Liver (tissue), 8 donors: ENCODE measurements at regions not wholly inside any gene's neighbourhood (a gene's known extent, or its start where the extent isn't known, plus 50 kb on each side); places are given as distances from the start of the nearest gene placed in this dataset.

Experiments used
- DNase-seq: peaks from one replicate; pipeline ENCODE4 v3.0.0-alpha.2; 2017; ENCODE audit warnings: low spot score
- H3K27ac ChIP-seq, 2 donors: one replicate each; pipeline ENCODE4 v1.7.0; 2013; ENCODE audit warnings: inconsistent platforms in 2 of 2, low read length in 2 of 2, control low read depth in 1 of 2, low read depth in 1 of 2, mild to moderate bottlenecking in 1 of 2
- H3K27me3 ChIP-seq, 4 donors: one replicate each; pipeline versions ENCODE4 v1.6.1 to v1.7.0; 2013; ENCODE audit warnings: low read length in 3 of 4, inconsistent platforms in 1 of 4, mild to moderate bottlenecking in 1 of 4, moderate library complexity in 1 of 4; ENCODE audit not compliant: control insufficient read depth in 4 of 4, insufficient read depth in 4 of 4
- H3K36me3 ChIP-seq, 4 donors: one replicate each; pipeline versions ENCODE4 v1.6.1 to v1.7.0; 2013; ENCODE audit warnings: low read length in 3 of 4, mild to moderate bottlenecking in 3 of 4, low read depth in 1 of 4, moderate library complexity in 1 of 4; ENCODE audit not compliant: control insufficient read depth in 4 of 4, insufficient read depth in 3 of 4
- H3K4me1 ChIP-seq, 4 donors: one replicate each; pipeline versions ENCODE4 v1.6.1 to v1.7.0; 2013; ENCODE audit warnings: low read length in 3 of 4, mild to moderate bottlenecking in 3 of 4, moderate library complexity in 1 of 4; ENCODE audit not compliant: control insufficient read depth in 4 of 4, insufficient read depth in 4 of 4
- H3K4me3 ChIP-seq, 3 donors: one replicate each; pipeline versions ENCODE4 v1.6.1 to v1.7.0; 2013; ENCODE audit warnings: low read length in 3 of 3, control low read depth in 1 of 3, low read depth in 1 of 3, mild to moderate bottlenecking in 1 of 3
- H3K9ac ChIP-seq, 2 donors: one replicate each; pipeline ENCODE4 v1.7.0; 2013; ENCODE audit warnings: low read length in 2 of 2, mild to moderate bottlenecking in 2 of 2, moderate library complexity in 2 of 2, control low read depth in 1 of 2, low read depth in 1 of 2
- H3K9me3 ChIP-seq, 4 donors: one replicate each; pipeline versions ENCODE4 v1.6.1 to v1.7.0; 2013; ENCODE audit warnings: low read length in 3 of 4; ENCODE audit not compliant: control insufficient read depth in 4 of 4
- ATF3 ChIP-seq: IDR thresholded peaks from 2 replicates; pipeline ENCODE4 v1.6.1; 2016; ENCODE audit warnings: antibody characterized with exemption
- CTCF ChIP-seq: fragments of 150-350 bp; IDR thresholded peaks from 2 replicates; pipeline ENCODE4 v1.5.1; 2017; ENCODE audit warnings: improper control_type of control experiment, low read depth, low read length; ENCODE audit not compliant: missing input control
- EGR1 ChIP-seq, 2 donors: IDR thresholded peaks; 2 replicates each; pipeline ENCODE4 v1.6.1; 2016 to 2018; ENCODE audit warnings: antibody characterized with exemption in 2 of 2, low read depth in 2 of 2
- FOXA2 ChIP-seq: IDR thresholded peaks from 2 replicates; pipeline ENCODE4 v1.6.1; 2016; ENCODE audit warnings: antibody characterized with exemption
- GABPA ChIP-seq, 2 donors: IDR thresholded peaks in 1 of 2; conservative IDR thresholded peaks in 1 of 2; 2 replicates each; pipeline ENCODE4 v1.6.1; 2016; ENCODE audit warnings: antibody characterized with exemption in 2 of 2, mild to moderate bottlenecking in 1 of 2, moderate library complexity in 1 of 2
- HNF4A ChIP-seq, 2 donors: conservative IDR thresholded peaks; 2 replicates each; pipeline ENCODE4 v1.6.1; 2016; ENCODE audit warnings: antibody characterized with exemption in 2 of 2, mild to moderate bottlenecking in 2 of 2
- HNF4G ChIP-seq: IDR thresholded peaks from 2 replicates; pipeline ENCODE4 v1.6.1; 2016; ENCODE audit warnings: antibody characterized with exemption
- MAX ChIP-seq: IDR thresholded peaks from 2 replicates; pipeline ENCODE4 v1.6.1; 2016; ENCODE audit warnings: antibody characterized with exemption
- NR2F2 ChIP-seq: IDR thresholded peaks from 2 replicates; pipeline ENCODE4 v1.6.1; 2016; ENCODE audit warnings: antibody characterized with exemption
- RAD21 ChIP-seq, 2 donors: IDR thresholded peaks; 2 replicates each; pipeline ENCODE4 v1.6.1; 2016; ENCODE audit warnings: antibody characterized with exemption in 2 of 2, mild to moderate bottlenecking in 2 of 2
- RXRA ChIP-seq, 2 donors: IDR thresholded peaks; 2 replicates each; pipeline ENCODE4 v1.6.1; 2017 to 2018; ENCODE audit warnings: antibody characterized with exemption in 2 of 2, mild to moderate bottlenecking in 1 of 2
- SP1 ChIP-seq: IDR thresholded peaks from 2 replicates; pipeline ENCODE4 v1.6.1; 2018; ENCODE audit warnings: antibody characterized with exemption, mild to moderate bottlenecking
- YY1 ChIP-seq: IDR thresholded peaks from 2 replicates; pipeline ENCODE4 v1.6.1; 2016; ENCODE audit warnings: antibody characterized with exemption, mild to moderate bottlenecking
- ZBTB33 ChIP-seq: IDR thresholded peaks from 2 replicates; pipeline ENCODE4 v1.6.1; 2016; ENCODE audit warnings: antibody characterized with exemption
- WGBS: extraction: QIAGEN DNeasy Blood & Tissue Kit; methylation state at CpG from one replicate; pipeline ENCODE4 v1.1.7; 2013; 5-methylcytosine and 5-hydroxymethylcytosine counted together
- TF ChIP-seq, protein P1 (sequence below): IDR thresholded peaks from 2 replicates; pipeline ENCODE4 v1.6.1; 2016; ENCODE audit warnings: antibody characterized with exemption, mild to moderate bottlenecking
- donor health status: healthy.
- donor health status: healthy.
- donor health status: healthy.
- donor health status: healthy.
- donor health status: healthy.

DNA sequence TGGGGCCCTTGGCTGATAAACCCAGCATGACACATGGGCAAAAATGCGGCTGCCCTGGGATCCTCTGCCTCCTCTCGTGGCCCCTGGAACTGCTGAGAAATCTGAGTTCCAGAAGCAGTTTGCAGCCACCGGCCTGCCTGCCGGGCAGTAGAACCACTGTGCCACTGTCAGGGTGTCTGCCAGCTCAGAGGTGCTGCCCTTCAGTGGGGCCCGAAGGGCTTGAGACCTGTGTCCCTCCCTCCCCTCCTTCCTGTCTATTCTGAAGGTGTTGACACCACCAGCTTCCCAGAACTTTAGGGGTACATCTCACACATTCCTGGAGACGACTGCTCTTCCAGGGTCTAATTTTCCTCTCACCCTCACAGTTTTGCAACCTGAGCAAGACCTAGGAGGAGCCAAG, 88.2 kb upstream of the POMGNT2 start:
- 80% methylated on average over 6 of the region's 6 CpGs for WGBS
- no peak for TF ChIP-seq SP1
- TF ChIP-seq YY1: no peak
- no peak for TF ChIP-seq GABPA (IDR thresholded peaks at IDR 0.05 in 1 of 2, conservative IDR thresholded peaks at IDR 0.05 in 1 of 2)
- no peak for TF ChIP-seq CTCF
- TF ChIP-seq HNF4G: no peak
- TF ChIP-seq MAX: no peak
- TF ChIP-seq RXRA (IDR thresholded peaks at IDR 0.05): no peak
- no peak for TF ChIP-seq FOXA2
- TF ChIP-seq NR2F2: no peak
- no peak for TF ChIP-seq ZBTB33
- TF ChIP-seq, protein P1, sequence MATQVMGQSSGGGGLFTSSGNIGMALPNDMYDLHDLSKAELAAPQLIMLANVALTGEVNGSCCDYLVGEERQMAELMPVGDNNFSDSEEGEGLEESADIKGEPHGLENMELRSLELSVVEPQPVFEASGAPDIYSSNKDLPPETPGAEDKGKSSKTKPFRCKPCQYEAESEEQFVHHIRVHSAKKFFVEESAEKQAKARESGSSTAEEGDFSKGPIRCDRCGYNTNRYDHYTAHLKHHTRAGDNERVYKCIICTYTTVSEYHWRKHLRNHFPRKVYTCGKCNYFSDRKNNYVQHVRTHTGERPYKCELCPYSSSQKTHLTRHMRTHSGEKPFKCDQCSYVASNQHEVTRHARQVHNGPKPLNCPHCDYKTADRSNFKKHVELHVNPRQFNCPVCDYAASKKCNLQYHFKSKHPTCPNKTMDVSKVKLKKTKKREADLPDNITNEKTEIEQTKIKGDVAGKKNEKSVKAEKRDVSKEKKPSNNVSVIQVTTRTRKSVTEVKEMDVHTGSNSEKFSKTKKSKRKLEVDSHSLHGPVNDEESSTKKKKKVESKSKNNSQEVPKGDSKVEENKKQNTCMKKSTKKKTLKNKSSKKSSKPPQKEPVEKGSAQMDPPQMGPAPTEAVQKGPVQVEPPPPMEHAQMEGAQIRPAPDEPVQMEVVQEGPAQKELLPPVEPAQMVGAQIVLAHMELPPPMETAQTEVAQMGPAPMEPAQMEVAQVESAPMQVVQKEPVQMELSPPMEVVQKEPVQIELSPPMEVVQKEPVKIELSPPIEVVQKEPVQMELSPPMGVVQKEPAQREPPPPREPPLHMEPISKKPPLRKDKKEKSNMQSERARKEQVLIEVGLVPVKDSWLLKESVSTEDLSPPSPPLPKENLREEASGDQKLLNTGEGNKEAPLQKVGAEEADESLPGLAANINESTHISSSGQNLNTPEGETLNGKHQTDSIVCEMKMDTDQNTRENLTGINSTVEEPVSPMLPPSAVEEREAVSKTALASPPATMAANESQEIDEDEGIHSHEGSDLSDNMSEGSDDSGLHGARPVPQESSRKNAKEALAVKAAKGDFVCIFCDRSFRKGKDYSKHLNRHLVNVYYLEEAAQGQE: no peak
- no peak for TF ChIP-seq ATF3
- TF ChIP-seq HNF4A (conservative IDR thresholded peaks at IDR 0.05): no peak
- TF ChIP-seq RAD21 (IDR thresholded peaks at IDR 0.05): no peak
- TF ChIP-seq EGR1 (IDR thresholded peaks at IDR 0.05; ENCODE audit: low read depth in 2 of 2): no peak
- H3K27ac ChIP-seq: no peak overlapping the region

DNA sequence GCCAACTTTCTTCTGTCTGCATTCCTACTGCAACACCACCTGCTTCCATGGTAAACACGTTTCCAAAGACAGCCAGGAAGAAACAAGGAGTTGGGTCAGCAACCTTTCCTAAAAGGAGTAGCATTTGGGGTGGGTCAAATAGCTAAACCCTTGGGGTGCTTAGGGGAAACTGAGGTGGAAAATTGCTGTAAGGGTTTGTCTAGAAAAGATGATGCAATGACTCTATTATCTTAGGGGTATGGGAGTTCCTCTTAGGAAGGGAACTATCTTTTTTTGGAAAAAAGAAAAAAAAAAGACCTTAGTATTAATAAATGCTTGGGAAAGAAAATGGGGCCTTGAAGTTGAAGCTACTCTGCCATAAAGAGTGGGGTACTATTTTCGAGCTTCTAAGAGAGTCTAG, 86.1 kb upstream of the POMGNT2 start:
- Histone ChIP-seq H3K27ac (no peak overlapping the region), H3K36me3 (no peaks in the 10 kb centered on the region), H3K4me3 (no peak overlapping the region), H3K4me1 (peaks cover 0 to 20% (median 10%) of the 10 kb centered on the region in 4 donors), H3K9ac (no peak overlapping the region), H3K9me3 (peaks cover 0 to 2% (median 0%) of the 10 kb centered on the region in 4 donors), H3K27me3 (no peaks in the 10 kb centered on the region)
- no peak for DNase-seq
- WGBS: 33% methylated on average over 2 of the region's 2 CpGs
- TF ChIP-seq RAD21 (IDR thresholded peaks at IDR 0.05): no peak
- TF ChIP-seq NR2F2: no peak
- TF ChIP-seq FOXA2: no peak
- TF ChIP-seq, protein P1: no peak
- no peak for TF ChIP-seq CTCF
- no peak for TF ChIP-seq ZBTB33
- no peak for TF ChIP-seq YY1
- no peak for TF ChIP-seq GABPA (IDR thresholded peaks at IDR 0.05 in 1 of 2, conservative IDR thresholded peaks at IDR 0.05 in 1 of 2)

More for the DNA sequence above, 88.2 kb upstream of the POMGNT2 start:
- H3K27me3 ChIP-seq: no peaks in the 10 kb centered on the region
- no peak for DNase-seq
- H3K9me3 ChIP-seq: no peaks in the 10 kb centered on the region
- H3K36me3 ChIP-seq: no peaks in the 10 kb centered on the region
- H3K4me1 ChIP-seq: peaks cover 0 to under 1% (median 0%) of the 10 kb centered on the region in 4 donors
- H3K4me3 ChIP-seq: no peak overlapping the region
- no peak overlapping the region for H3K9ac ChIP-seq
